Body of pancreas (tissue), 4 donors: ENCODE measurements at regions not wholly inside any gene's neighbourhood (a gene's known extent, or its start where the extent isn't known, plus 50 kb on each side); places are given as distances from the start of the nearest gene placed in this dataset.

Experiments
- ATAC-seq: fragments of 150-250 bp; one replicate; pipeline ENCODE4 v1.9.1; 2016
- DNase-seq, 4 donors: peaks; one replicate each; pipeline ENCODE4 v3.0.0-alpha.2; 2019
- H3K27ac ChIP-seq, 4 donors: fragments of 200-600 bp; sonication (generic); 1 replicate in 3 of 4; 2 replicates in 1 of 4; pipeline versions ENCODE4 v1.5.1 to v1.6.1; 2016 to 2019; ENCODE audit warnings: mild to moderate bottlenecking in 1 of 4, mixed read lengths in 1 of 4, moderate library complexity in 1 of 4
- H3K27me3 ChIP-seq, 2 donors: fragments of 200-600 bp; sonication (generic); one replicate each; pipeline ENCODE4 v1.6.0; 2016; ENCODE audit warnings: mild to moderate bottlenecking in 1 of 2
- H3K36me3 ChIP-seq, 2 donors: fragments of 200-600 bp; sonication (generic); replicated peaks in 1 of 2; 2 replicates each; pipeline ENCODE4 v1.5.1; 2016; ENCODE audit warnings: low read depth in 2 of 2; ENCODE audit not compliant: insufficient read depth in 1 of 2
- H3K4me1 ChIP-seq: fragments of 200-600 bp; sonication (generic); one replicate; pipeline ENCODE4 v1.6.0; 2016
- H3K4me3 ChIP-seq, 2 donors: fragments of 200-600 bp; sonication (generic); 1 replicate in 1 of 2; 2 replicates in 1 of 2; pipeline ENCODE4 v1.5.1; 2016 to 2019
- H3K9me3 ChIP-seq, 3 donors: fragments of 200-600 bp; sonication (generic); 1 replicate in 2 of 3; 2 replicates in 1 of 3; pipeline ENCODE4 v1.5.1; 2016
- CTCF ChIP-seq, 7 experiments: fragments of 450-650 bp in 4 of 7; fragments of 200-600 bp in 3 of 7; sonication (generic) in 3 of 7; IDR thresholded peaks; one replicate each; pipeline ENCODE4 v1.5.1; 2016 to 2019; ENCODE audit warnings: antibody characterized with exemption in 7 of 7
- POLR2A ChIP-seq, 3 donors: fragments of 450-650 bp; IDR thresholded peaks; one replicate each; pipeline ENCODE4 v1.6.1; 2016; ENCODE audit warnings: antibody characterized with exemption in 3 of 3, mild to moderate bottlenecking in 2 of 3
- WGBS, 2 donors: methylation state at CpG; one replicate each; pipeline ENCODE4 v1.1.5; 2017; 5-methylcytosine and 5-hydroxymethylcytosine counted together
- intact Hi-C: fragments of 100-400 bp; cut with DNase I; formaldehyde crosslinking; loops from one replicate; pipeline ENCODE4 v1.15.1; 2023

- no peak overlapping the region for H3K4me3 ChIP-seq
- no peaks in the 10 kb centered on the region for H3K27me3 ChIP-seq
- H3K36me3 ChIP-seq: no peaks in the 10 kb centered on the region
- H3K27ac ChIP-seq: no peak overlapping the region
- no peak for DNase-seq
- intact Hi-C loops: no loop called here
- no peaks in the 10 kb centered on the region for H3K4me1 ChIP-seq
- no peak for TF ChIP-seq POLR2A (IDR thresholded peaks at IDR 0.05)
- no peak for TF ChIP-seq CTCF (IDR thresholded peaks at IDR 0.05)
- WGBS, 2 donors: 89 to 100% methylated on average over 1 of the region's 1 CpG
- ATAC-seq: no peak
- no peaks in the 10 kb centered on the region for H3K9me3 ChIP-seq
Measured at GRCh38 chr1:60863131-60863530, 219.2 kb upstream of the NFIA start.

- ATAC-seq: no peak
- intact Hi-C loops: no loop called here
- no peaks in the 10 kb centered on the region for H3K27me3 ChIP-seq
- 80 to 81% methylated on average over 5 of the region's 5 CpGs for WGBS, 2 donors
- no peak overlapping the region for H3K4me3 ChIP-seq
- DNase-seq: no peak
- no peak overlapping the region for H3K27ac ChIP-seq
- no peaks in the 10 kb centered on the region for H3K36me3 ChIP-seq
- H3K4me1 ChIP-seq: no peaks in the 10 kb centered on the region
- TF ChIP-seq CTCF (IDR thresholded peaks at IDR 0.05): no peak
- no peak for TF ChIP-seq POLR2A (IDR thresholded peaks at IDR 0.05)
- H3K9me3 ChIP-seq: no peaks in the 10 kb centered on the region
Measured at GRCh38 chr1:60861961-60862567, 220.3 kb upstream of the NFIA start.

GRCh38 chr1:60859111-60859510, 223.2 kb upstream of the NFIA start:
- Histone ChIP-seq H3K9me3 (no peaks in the 10 kb centered on the region), H3K27me3 (no peaks in the 10 kb centered on the region), H3K4me1 (no peaks in the 10 kb centered on the region), H3K27ac (no peak overlapping the region), H3K36me3 (no peaks in the 10 kb centered on the region), H3K4me3 (no peak overlapping the region)
- no peak for DNase-seq
- intact Hi-C loops: no loop called here
- 75 to 81% methylated on average over 2 of the region's 2 CpGs for WGBS, 2 donors
- no peak for ATAC-seq
- TF ChIP-seq CTCF (IDR thresholded peaks at IDR 0.05) (no peak), POLR2A (IDR thresholded peaks at IDR 0.05) (no peak)

- ATAC-seq (no peak), DNase-seq (no peak)
- Histone ChIP-seq H3K9me3 (no peaks in the 10 kb centered on the region), H3K36me3 (no peaks in the 10 kb centered on the region), H3K4me1 (no peaks in the 10 kb centered on the region), H3K4me3 (no peak overlapping the region), H3K27me3 (no peaks in the 10 kb centered on the region), H3K27ac (no peak overlapping the region)
- WGBS, 2 donors: 61 to 69% methylated on average over 2 of the region's 2 CpGs
- no peak for TF ChIP-seq POLR2A (IDR thresholded peaks at IDR 0.05)
- TF ChIP-seq CTCF (IDR thresholded peaks at IDR 0.05): no peak
- intact Hi-C loops: no loop called here
Measured at GRCh38 chr1:60857851-60858250, 224.5 kb upstream of the NFIA start.

- ATAC-seq (no peak), DNase-seq (no peak)
- Histone ChIP-seq H3K4me3 (no peak overlapping the region), H3K9me3 (no peaks in the 10 kb centered on the region), H3K27ac (no peak overlapping the region), H3K27me3 (no peaks in the 10 kb centered on the region), H3K36me3 (no peaks in the 10 kb centered on the region), H3K4me1 (no peaks in the 10 kb centered on the region)
- intact Hi-C loops: no loop called here
- no peak for TF ChIP-seq CTCF (IDR thresholded peaks at IDR 0.05)
- TF ChIP-seq POLR2A (IDR thresholded peaks at IDR 0.05): no peak
- 94 to 96% methylated on average over 1 of the region's 1 CpG for WGBS, 2 donors
Measured at GRCh38 chr1:60850084-60850483, 232.3 kb upstream of the NFIA start.
